ENCODE measurements at regions not wholly inside any gene's neighbourhood (a gene's known extent, or its start where the extent isn't known, plus 50 kb on each side); places are given as distances from the start of the nearest gene placed in this dataset.

GRCh38 chr6:139823808-139824126 is 449.3 kb upstream of the CITED2 start:
- no peak for DNase-seq (ENCODE audit: low read depth)
- H3K4me3 ChIP-seq (ENCODE audit: low read length) = no peak overlapping the region
- no peak for TF ChIP-seq CTCF (IDR thresholded peaks at IDR 0.05; ENCODE audit: insufficient read depth, low read depth, low read length, missing control alignments)

- H3K4me3 ChIP-seq (ENCODE audit: low read length) = no peak overlapping the region
- DNase-seq (ENCODE audit: low read depth) = no peak
- no peak for TF ChIP-seq CTCF (IDR thresholded peaks at IDR 0.05; ENCODE audit: insufficient read depth, low read depth, low read length, missing control alignments)
Observed at GRCh38 chr6:139823099-139823807, 448.8 kb upstream of the CITED2 start.

- DNase-seq (ENCODE audit: low read depth) = peak; percentile 13
- TF ChIP-seq CTCF (IDR thresholded peaks at IDR 0.05; ENCODE audit: insufficient read depth, low read depth, low read length, missing control alignments) = no peak
- H3K4me3 ChIP-seq (ENCODE audit: low read length) = no peak overlapping the region
Observed at GRCh38 chr6:139821676-139822223, 447.3 kb upstream of the CITED2 start.

- peak; percentile 9 for DNase-seq (ENCODE audit: low read depth)
- no peak for TF ChIP-seq CTCF (IDR thresholded peaks at IDR 0.05; ENCODE audit: insufficient read depth, low read depth, low read length, missing control alignments)
- H3K4me3 ChIP-seq (ENCODE audit: low read length) = no peak overlapping the region
Observed at GRCh38 chr6:139820210-139820609, 445.8 kb upstream of the CITED2 start.

GRCh38 chr6:139819776-139820175 is 445.3 kb upstream of the CITED2 start:
- DNase-seq (ENCODE audit: low read depth) = no peak
- no peak overlapping the region for H3K4me3 ChIP-seq (ENCODE audit: low read length)
- TF ChIP-seq CTCF (IDR thresholded peaks at IDR 0.05; ENCODE audit: insufficient read depth, low read depth, low read length, missing control alignments) = no peak

- peak; percentile 20 for DNase-seq (ENCODE audit: low read depth)
- H3K4me3 ChIP-seq (ENCODE audit: low read length) = no peak overlapping the region
- TF ChIP-seq CTCF (IDR thresholded peaks at IDR 0.05; ENCODE audit: insufficient read depth, low read depth, low read length, missing control alignments) = no peak
Observed at GRCh38 chr6:139812939-139813338, 438.5 kb upstream of the CITED2 start.

Measured in epithelial cell of esophagus (primary cell).